T-helper 2 cell treated with Interferon-gamma antibody and Interleukin-4, amounts not matched to agents 100 ng/mL and 5 ng/mL, for 36 hours (primary cell): ENCODE measurements at regions not wholly inside any gene's neighbourhood (a gene's known extent, or its start where the extent isn't known, plus 50 kb on each side); places are given as distances from the start of the nearest gene placed in this dataset.
"Not testable (repeated sequence)": the region's sequence is repeated elsewhere in the genome, so short reads cannot be mapped to it uniquely, and the experiment has no call there.

ENCODE experiments used
- intact Hi-C: fragments of 100-400 bp; cut with micrococcal nuclease; formaldehyde crosslinking; loops from one replicate; pipeline ENCODE4 v1.15.1; 2023

GRCh38 chr2:434625-435024 is 146.7 kb upstream of the ALKAL2 start:
- intact Hi-C loops, result no loop called here

GRCh38 chr2:433216-433615 is 145.3 kb upstream of the ALKAL2 start:
- intact Hi-C loops, result no loop called here

GRCh38 chr2:430291-431040 is 142.6 kb upstream of the ALKAL2 start:
- intact Hi-C loops, result loop anchor here (1.0 kb wide), 1 partner anchor 8 kb away; no protein-coding TSS in a partner anchor

- intact Hi-C loops, result loop anchor here (1.0 to 2.0 kb wide), 2 partner anchors 9 to 35 kb away; no protein-coding TSS in a partner anchor
Measured at GRCh38 chr2:429575-430254, 141.8 kb upstream of the ALKAL2 start.

GRCh38 chr2:429142-429541 is 141.3 kb upstream of the ALKAL2 start:
- intact Hi-C loops, result loop anchor here (2.0 kb wide), 1 partner anchor 34 kb away; no protein-coding TSS in a partner anchor

- intact Hi-C loops, result loop anchor here (2.0 kb wide), 1 partner anchor 34 kb away; no protein-coding TSS in a partner anchor
Measured at GRCh38 chr2:428591-428990, 140.7 kb upstream of the ALKAL2 start.

- intact Hi-C loops, result not testable (repeated sequence)
Measured at GRCh38 chr2:426696-427095, 138.8 kb upstream of the ALKAL2 start.

- intact Hi-C loops, result no loop called here
Measured at GRCh38 chr2:425947-426346, 138.1 kb upstream of the ALKAL2 start.

GRCh38 chr2:425243-425642 is 137.4 kb upstream of the ALKAL2 start:
- intact Hi-C loops, result no loop called here

- intact Hi-C loops, result no loop called here
Measured at GRCh38 chr2:424306-425171, 136.6 kb upstream of the ALKAL2 start.

- intact Hi-C loops, result no loop called here
Measured at GRCh38 chr2:423479-423878, 135.6 kb upstream of the ALKAL2 start.

GRCh38 chr2:422676-423435 is 135.0 kb upstream of the ALKAL2 start:
- intact Hi-C loops, result no loop called here

- intact Hi-C loops, result no loop called here
Measured at GRCh38 chr2:421406-421805, 133.5 kb upstream of the ALKAL2 start.

GRCh38 chr2:419687-420317 is 131.9 kb upstream of the ALKAL2 start:
- intact Hi-C loops, result no loop called here

GRCh38 chr2:417662-418061 is 129.8 kb upstream of the ALKAL2 start:
- intact Hi-C loops, result no loop called here

- intact Hi-C loops, result no loop called here
Measured at GRCh38 chr2:417006-417405, 129.1 kb upstream of the ALKAL2 start.

GRCh38 chr2:415986-416610 is 128.2 kb upstream of the ALKAL2 start:
- intact Hi-C loops, result no loop called here

GRCh38 chr2:409523-409922 is 121.6 kb upstream of the ALKAL2 start:
- intact Hi-C loops, result no loop called here

GRCh38 chr2:407630-408029 is 119.7 kb upstream of the ALKAL2 start:
- intact Hi-C loops, result no loop called here

- intact Hi-C loops, result no loop called here
Measured at GRCh38 chr2:406876-407275, 119.0 kb upstream of the ALKAL2 start.
